ENCODE measurements at regions not wholly inside any gene's neighbourhood (a gene's known extent, or its start where the extent isn't known, plus 50 kb on each side); places are given as distances from the start of the nearest gene placed in this dataset.
A peak's percentile ranks its signal among the peaks of the same experiment; 100 is the strongest.

DNA sequence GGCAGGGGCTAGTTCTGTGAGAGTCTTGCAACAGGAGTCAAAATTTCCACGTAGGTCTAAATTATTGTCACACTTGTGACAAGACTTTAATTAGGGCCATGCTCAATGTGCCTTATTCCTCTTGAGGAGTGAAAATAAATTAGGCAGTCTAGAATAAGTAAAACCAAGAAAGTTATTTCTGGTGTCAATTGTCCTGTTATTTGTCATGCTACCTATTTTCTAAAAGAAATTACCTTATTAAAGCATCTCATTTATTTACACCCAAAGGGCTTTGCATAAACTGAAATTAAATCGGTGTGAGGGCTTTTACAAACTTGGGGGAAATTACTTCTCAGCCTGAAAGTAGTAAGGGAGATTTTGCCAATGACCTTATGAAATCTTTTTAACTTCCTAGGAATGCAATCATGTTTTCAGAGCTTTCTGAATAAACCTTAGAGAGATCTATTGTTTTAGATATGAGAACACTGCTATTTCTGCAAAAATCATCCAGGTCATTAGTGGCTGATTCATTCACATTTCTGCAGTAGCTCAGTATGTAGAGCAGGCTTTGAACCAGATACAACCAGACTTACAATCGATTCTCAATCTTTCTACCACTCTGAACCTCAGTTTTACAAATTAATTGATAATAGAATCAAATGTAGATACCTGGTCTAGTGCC is 221.2 kb upstream of the SAMSN1 start:
- in situ Hi-C loops (cut with MboI), result no loop called here
- intact Hi-C loops (cut with micrococcal nuclease; ENCODE audit: unreplicated experiment), result no loop called here

More for the DNA sequence above, 221.2 kb upstream of the SAMSN1 start:
- ChIA-PET SMC1A (ENCODE audit: uncharacterized antibody, unreplicated experiment) (interaction anchor here (1.0 to 1.1 kb wide), 2 partner anchors 153 to 314 kb away, joined by 3 to 4 read pairs; no protein-coding TSS in a partner anchor), POLR2A (no interaction called here), CTCF (interaction anchor here (1.3 to 1.8 kb wide), 2 partner anchors 8 to 30 kb away, joined by 4 to 9 read pairs; no protein-coding TSS in a partner anchor), RAD21 (ENCODE audit: unreplicated experiment) (no interaction called here)
- H3K27ac ChIP-seq (ENCODE audit: control insufficient read depth, insufficient read depth), result no peak overlapping the region
- H3K4me3 ChIP-seq, result no peak overlapping the region
- H2AFZ ChIP-seq (ENCODE audit: control insufficient read depth, low read depth, low read length), result no peak overlapping the region
- H3K9ac ChIP-seq (ENCODE audit: control insufficient read depth, insufficient read depth, low read length), result no peak overlapping the region
- 19% methylated on average over 3 of the region's 3 CpGs for WGBS (ENCODE audit: insufficient coverage, insufficient replicate concordance, low lambda C conversion rate, missing lambda C conversion rate)
- H3K36me3 ChIP-seq (ENCODE audit: control insufficient read depth in 2 of 2, insufficient read depth in 2 of 2, low read length in 1 of 2), result no peaks in the 10 kb centered on the region
- TF ChIP-seq RELA (IDR thresholded peaks at IDR 0.05; ENCODE audit: borderline replicate concordance, partially characterized antibody) (no peak), BCL11A (IDR thresholded peaks at IDR 0.05; ENCODE audit: low read depth, low read length) (0 out of 2 replicates have a peak, but pooled peaks have one; percentile 28), IKZF1 (conservative IDR thresholded peaks at IDR 0.05) (0 out of 2 replicates have a peak, but pooled peaks have one; percentile 24), ESRRA (IDR thresholded peaks at IDR 0.05; ENCODE audit: low read length) (no peak), MEF2B (IDR thresholded peaks at IDR 0.05; ENCODE audit: partially characterized antibody, poor library complexity, severe bottlenecking) (peak; percentile 85), EP300 (IDR thresholded peaks at IDR 0.05; ENCODE audit: borderline replicate concordance in 1 of 2, control insufficient read depth in 1 of 2, low read depth in 2 of 2, low read length in 2 of 2) (peak in 1 of 2 experiments; percentile 35; a peak in 1 of 4 replicates), NFIC (IDR thresholded peaks at IDR 0.05; ENCODE audit: low read depth, low read length) (0 out of 2 replicates have a peak, but pooled peaks have one; percentile 22), MTA2 (IDR thresholded peaks at IDR 0.05; ENCODE audit: low read depth) (peak; percentile 93), ZBTB11 (CRISPR knock-in tag; IDR thresholded peaks at IDR 0.05) (no peak), MEF2A (IDR thresholded peaks at IDR 0.05; ENCODE audit: insufficient read depth, low read depth, low read length) (peak; percentile 56; the same call in 1 of the 2 replicates), ZNF217 (IDR thresholded peaks at IDR 0.05) (peak; percentile 84)
- H3K4me1 ChIP-seq (ENCODE audit: control insufficient read depth, insufficient read depth, low read length), result peaks cover 10% of the 10 kb centered on the region
- no peaks in the 10 kb centered on the region for H4K20me1 ChIP-seq (ENCODE audit: control insufficient read depth, insufficient read depth)
- BruUV-seq (replicated peaks), result no TSS peak
- ATAC-seq (no peak), DNase-seq (ENCODE audit: low read depth, low spot score) (no peak), FAIRE-seq (no peak)
- H3K4me2 ChIP-seq (ENCODE audit: control insufficient read depth, insufficient read depth), result no peak overlapping the region
- no peaks in the 10 kb centered on the region for H3K79me2 ChIP-seq (ENCODE audit: control insufficient read depth, insufficient read depth, low read length)
- no peaks in the 10 kb centered on the region for H3K27me3 ChIP-seq (replicated peaks in 1 of 2; ENCODE audit: control insufficient read depth in 2 of 2, insufficient read depth in 2 of 2, low read length in 1 of 2)
- no peaks in the 10 kb centered on the region; the same call in 1 of the 3 replicates for H3K9me3 ChIP-seq (replicated peaks; ENCODE audit: control insufficient read depth, insufficient read depth, low read length)
